HG03097 (cell line): ENCODE measurements at regions not wholly inside any gene's neighbourhood (a gene's known extent, or its start where the extent isn't known, plus 50 kb on each side); places are given as distances from the start of the nearest gene placed in this dataset.
"Not testable (repeated sequence)": the region's sequence is repeated elsewhere in the genome, so short reads cannot be mapped to it uniquely, and the experiment has no call there.

ENCODE experiments used
- ATAC-seq: cut with Tn5 transposase; IDR thresholded peaks from one replicate; pipeline ENCODE4 v1.9.1; 2021; ENCODE audit not compliant: unreplicated experiment, low FRiP score

GRCh38 chr3:106485217-106485616, 616.4 kb upstream of the CBLB start:
- no peak for ATAC-seq

- ATAC-seq = no peak
These were observed 617.0 kb upstream of the CBLB start for GRCh38 chr3:106485802-106486201.

- ATAC-seq = not testable (repeated sequence)
These were observed 618.3 kb upstream of the CBLB start for GRCh38 chr3:106486945-106487639.

- no peak for ATAC-seq
These were observed 619.5 kb upstream of the CBLB start for GRCh38 chr3:106488331-106488730.

GRCh38 chr3:106491796-106492195, 623.0 kb upstream of the CBLB start:
- ATAC-seq = no peak

- no peak for ATAC-seq
These were observed 639.6 kb upstream of the CBLB start for GRCh38 chr3:106508331-106508893.

- no peak for ATAC-seq
These were observed 641.4 kb upstream of the CBLB start for GRCh38 chr3:106510206-106510605.

- no peak for ATAC-seq
These were observed 644.0 kb upstream of the CBLB start for GRCh38 chr3:106512846-106513245.

GRCh38 chr3:106514431-106514830, 645.6 kb upstream of the CBLB start:
- ATAC-seq = peak; percentile 79

- no peak for ATAC-seq
These were observed 649.7 kb upstream of the CBLB start for GRCh38 chr3:106518516-106518915.

- ATAC-seq = no peak
These were observed 653.6 kb upstream of the CBLB start for GRCh38 chr3:106522397-106522796.

- ATAC-seq = no peak
These were observed 660.1 kb upstream of the CBLB start for GRCh38 chr3:106528932-106529331.

- no peak for ATAC-seq
These were observed 660.9 kb upstream of the CBLB start for GRCh38 chr3:106529738-106530137.

- ATAC-seq = no peak
These were observed 661.6 kb upstream of the CBLB start for GRCh38 chr3:106530367-106530766.

- ATAC-seq = not testable (repeated sequence)
These were observed 663.0 kb upstream of the CBLB start for GRCh38 chr3:106531771-106532329.

- ATAC-seq = no peak
These were observed 664.4 kb upstream of the CBLB start for GRCh38 chr3:106533093-106533787.

- no peak for ATAC-seq
These were observed 665.0 kb upstream of the CBLB start for GRCh38 chr3:106533788-106534160.

GRCh38 chr3:106534206-106534605, 665.4 kb upstream of the CBLB start:
- ATAC-seq = no peak

GRCh38 chr3:106540743-106541142, 671.9 kb upstream of the CBLB start:
- no peak for ATAC-seq

- no peak for ATAC-seq
These were observed 673.4 kb upstream of the CBLB start for GRCh38 chr3:106542101-106542769.
